GM12864 (cell line): ENCODE measurements at regions not wholly inside any gene's neighbourhood (a gene's known extent, or its start where the extent isn't known, plus 50 kb on each side); places are given as distances from the start of the nearest gene placed in this dataset.

Source experiments
- DNase-seq: peaks from one replicate; pipeline ENCODE4 v3.0.0-alpha.2; 2011; ENCODE audit warnings: low read depth
- H3K4me3 ChIP-seq: 2 replicates; pipeline ENCODE4 v1.5.1; 2011; ENCODE audit warnings: mild to moderate bottlenecking, low read depth, low read length, control low read depth
- CTCF ChIP-seq: IDR thresholded peaks from 2 replicates; pipeline ENCODE4 v1.5.1; 2011; ENCODE audit warnings: low read depth, mild to moderate bottlenecking, moderate library complexity, low read length, control low read depth, inconsistent platforms; ENCODE audit errors: missing control alignments

GRCh38 chr11:97461934-97462333, 1072.1 kb downstream of the JRKL start:
- H3K4me3 ChIP-seq = no peak overlapping the region
- no peak for TF ChIP-seq CTCF
- no peak for DNase-seq

- TF ChIP-seq CTCF = no peak
- H3K4me3 ChIP-seq = no peak overlapping the region
These were observed 1074.1 kb downstream of the JRKL start for GRCh38 chr11:97463891-97464290.

GRCh38 chr11:97471480-97471879, 1081.7 kb downstream of the JRKL start:
- no peak overlapping the region for H3K4me3 ChIP-seq
- DNase-seq = no peak
- TF ChIP-seq CTCF = no peak

More at GRCh38 chr11:97463891-97464290, 1074.1 kb downstream of the JRKL start:
- no peak for DNase-seq

- no peak overlapping the region for H3K4me3 ChIP-seq
- TF ChIP-seq CTCF = no peak
- no peak for DNase-seq
These were observed 1097.6 kb downstream of the JRKL start for GRCh38 chr11:97487387-97487786.

- DNase-seq = no peak
- H3K4me3 ChIP-seq = no peak overlapping the region
- no peak for TF ChIP-seq CTCF
These were observed 1109.1 kb downstream of the JRKL start for GRCh38 chr11:97498891-97499290.

- no peak for DNase-seq
- H3K4me3 ChIP-seq = no peak overlapping the region
- TF ChIP-seq CTCF = no peak
These were observed 1112.4 kb downstream of the JRKL start for GRCh38 chr11:97502201-97502600.

- no peak overlapping the region for H3K4me3 ChIP-seq
- no peak for DNase-seq
- TF ChIP-seq CTCF = no peak
These were observed 1116.4 kb downstream of the JRKL start for GRCh38 chr11:97506076-97506759.
